ENCODE measurements at regions not wholly inside any gene's neighbourhood (a gene's known extent, or its start where the extent isn't known, plus 50 kb on each side); places are given as distances from the start of the nearest gene placed in this dataset.

DNA sequence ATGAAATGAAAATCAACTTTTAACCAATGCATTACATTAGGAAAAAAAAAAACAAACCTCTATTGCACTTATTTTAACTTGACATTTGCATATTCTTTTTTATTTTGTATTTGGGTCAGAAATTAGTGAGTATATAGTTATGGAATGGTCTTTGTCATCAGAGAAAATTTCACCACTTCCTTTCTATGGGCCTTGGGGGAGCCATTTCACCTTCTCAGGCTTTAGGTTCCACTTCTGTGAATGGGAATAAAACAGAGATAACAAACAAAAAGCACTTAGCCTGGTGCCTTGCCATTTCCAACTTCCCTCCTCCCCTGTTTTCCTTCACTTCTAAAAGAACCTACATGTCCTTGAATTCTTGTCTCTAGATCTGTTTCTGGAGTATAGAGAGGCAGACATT lies 168.0 kb upstream of the STT3B start:
- H3K4me3 ChIP-seq, result no peak overlapping the region
- DNase-seq (no peak), ATAC-seq (no peak)
- no peaks in the 10 kb centered on the region for H3K36me3 ChIP-seq
- H3K27me3 ChIP-seq, result no peaks in the 10 kb centered on the region
- no peak overlapping the region for H3K27ac ChIP-seq
- no peaks in the 10 kb centered on the region for H3K9me3 ChIP-seq
- intact Hi-C loops (cut with DNase I), result no loop called here
- no peaks in the 10 kb centered on the region for H3K4me1 ChIP-seq
- TF ChIP-seq, protein P1, sequence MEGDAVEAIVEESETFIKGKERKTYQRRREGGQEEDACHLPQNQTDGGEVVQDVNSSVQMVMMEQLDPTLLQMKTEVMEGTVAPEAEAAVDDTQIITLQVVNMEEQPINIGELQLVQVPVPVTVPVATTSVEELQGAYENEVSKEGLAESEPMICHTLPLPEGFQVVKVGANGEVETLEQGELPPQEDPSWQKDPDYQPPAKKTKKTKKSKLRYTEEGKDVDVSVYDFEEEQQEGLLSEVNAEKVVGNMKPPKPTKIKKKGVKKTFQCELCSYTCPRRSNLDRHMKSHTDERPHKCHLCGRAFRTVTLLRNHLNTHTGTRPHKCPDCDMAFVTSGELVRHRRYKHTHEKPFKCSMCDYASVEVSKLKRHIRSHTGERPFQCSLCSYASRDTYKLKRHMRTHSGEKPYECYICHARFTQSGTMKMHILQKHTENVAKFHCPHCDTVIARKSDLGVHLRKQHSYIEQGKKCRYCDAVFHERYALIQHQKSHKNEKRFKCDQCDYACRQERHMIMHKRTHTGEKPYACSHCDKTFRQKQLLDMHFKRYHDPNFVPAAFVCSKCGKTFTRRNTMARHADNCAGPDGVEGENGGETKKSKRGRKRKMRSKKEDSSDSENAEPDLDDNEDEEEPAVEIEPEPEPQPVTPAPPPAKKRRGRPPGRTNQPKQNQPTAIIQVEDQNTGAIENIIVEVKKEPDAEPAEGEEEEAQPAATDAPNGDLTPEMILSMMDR (IDR thresholded peaks at IDR 0.05), result no peak

DNA sequence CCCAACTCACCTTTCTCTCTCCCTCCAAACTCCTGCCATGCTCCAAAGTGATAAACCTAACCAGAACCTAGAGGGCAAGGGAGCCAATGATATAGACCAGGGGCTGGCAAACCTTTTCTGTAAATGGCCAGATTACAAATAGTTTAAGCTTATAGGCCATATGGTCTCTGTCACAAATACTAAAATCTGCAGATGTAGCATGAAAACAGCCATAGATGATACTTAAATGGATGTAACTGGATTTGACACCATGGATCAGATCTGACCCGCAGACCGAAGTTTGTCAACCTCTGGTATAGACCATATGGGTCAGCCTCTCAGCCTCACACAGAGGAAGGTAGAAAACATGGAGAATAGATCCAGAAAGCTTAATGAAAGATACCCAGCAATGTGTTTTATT lies 165.2 kb upstream of the STT3B start:
- no peak for DNase-seq
- H3K4me3 ChIP-seq, result no peak overlapping the region
- intact Hi-C loops (cut with DNase I), result no loop called here
- no peak overlapping the region for H3K27ac ChIP-seq
- TF ChIP-seq, protein P1 (IDR thresholded peaks at IDR 0.05), result no peak
- no peaks in the 10 kb centered on the region for H3K4me1 ChIP-seq
- no peaks in the 10 kb centered on the region for H3K9me3 ChIP-seq
- H3K36me3 ChIP-seq, result no peaks in the 10 kb centered on the region
- no peak for ATAC-seq
- H3K27me3 ChIP-seq, result no peaks in the 10 kb centered on the region

DNA sequence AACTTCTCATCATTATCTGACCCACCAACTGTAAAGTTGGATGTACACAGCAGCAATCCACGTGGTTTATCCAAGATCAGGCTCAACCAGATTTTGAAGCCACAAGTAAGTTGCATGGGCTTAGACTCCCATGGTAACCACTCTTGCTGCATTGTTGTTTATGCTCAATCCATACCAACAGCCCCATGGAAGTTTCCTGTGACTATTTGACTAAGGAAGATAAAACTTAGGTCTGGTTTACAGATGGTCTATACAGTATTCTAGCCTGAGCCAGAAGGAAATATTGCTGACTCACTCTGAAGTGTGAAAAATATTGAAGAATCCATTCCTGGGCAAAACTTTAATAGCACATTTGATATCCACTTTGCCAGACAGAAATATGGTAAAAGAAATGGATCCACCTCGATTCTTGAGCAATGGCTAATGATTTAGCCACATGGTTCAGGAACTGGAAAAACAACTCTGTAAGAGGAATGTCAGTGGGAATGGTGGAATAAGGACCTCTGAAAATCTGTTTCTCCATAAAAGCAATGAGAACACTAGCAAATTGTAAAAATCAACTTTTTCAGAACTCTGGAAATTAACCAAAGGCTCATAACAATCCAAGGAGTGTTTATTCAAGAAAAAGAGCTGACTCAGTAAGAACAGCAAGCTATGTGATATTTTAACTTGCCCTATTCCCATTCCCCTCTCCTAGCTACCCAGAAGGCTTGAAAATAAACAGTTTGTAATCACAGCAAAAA lies 162.9 kb upstream of the STT3B start:
- Histone ChIP-seq H3K27me3 (no peaks in the 10 kb centered on the region), H3K9me3 (no peaks in the 10 kb centered on the region), H3K36me3 (no peaks in the 10 kb centered on the region), H3K4me1 (no peaks in the 10 kb centered on the region), H3K4me3 (no peak overlapping the region), H3K27ac (no peak overlapping the region)
- intact Hi-C loops (cut with DNase I), result no loop called here
- DNase-seq, result no peak
- no peak for ATAC-seq
- TF ChIP-seq, protein P1 (IDR thresholded peaks at IDR 0.05), result no peak

DNA sequence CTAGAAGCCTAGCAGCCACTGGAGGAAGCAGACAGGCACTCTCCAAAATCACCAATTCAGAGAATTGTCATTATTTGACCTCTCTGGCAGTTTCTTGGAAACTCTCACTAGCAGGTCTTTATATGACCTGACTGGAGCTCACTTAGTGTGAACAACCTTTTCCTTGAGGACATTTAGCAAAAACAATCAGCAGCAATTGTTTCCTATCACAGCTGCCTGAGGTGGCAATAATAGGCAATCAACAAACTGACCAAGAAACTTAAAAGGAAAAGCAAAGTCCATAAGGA lies 162.4 kb upstream of the STT3B start:
- TF ChIP-seq, protein P1 (IDR thresholded peaks at IDR 0.05), result no peak
- intact Hi-C loops (cut with DNase I), result no loop called here
- H3K4me1 ChIP-seq, result no peaks in the 10 kb centered on the region
- H3K4me3 ChIP-seq, result no peak overlapping the region
- no peaks in the 10 kb centered on the region for H3K27me3 ChIP-seq
- H3K36me3 ChIP-seq, result no peaks in the 10 kb centered on the region
- DNase-seq (no peak), ATAC-seq (no peak)
- no peaks in the 10 kb centered on the region for H3K9me3 ChIP-seq
- no peak overlapping the region for H3K27ac ChIP-seq

DNA sequence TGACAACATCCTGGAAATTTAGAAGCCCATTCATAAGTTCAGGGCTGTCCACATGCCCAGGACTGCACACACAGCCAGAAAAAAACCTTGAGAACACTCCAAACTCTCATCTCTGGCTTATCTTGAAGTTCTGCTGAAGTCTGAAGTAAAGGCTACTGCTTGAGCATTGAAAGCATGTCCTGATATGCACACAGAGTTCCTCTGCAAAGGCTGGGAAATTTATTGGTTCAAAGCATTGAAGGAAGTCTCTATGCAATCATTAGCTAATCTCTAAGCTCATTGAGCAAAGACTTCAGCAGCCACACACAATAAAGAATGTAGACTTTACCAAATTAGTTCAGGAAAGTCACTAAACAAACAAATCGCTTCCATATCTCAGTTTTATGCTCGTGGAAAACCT lies 162.0 kb upstream of the STT3B start:
- Histone ChIP-seq H3K4me3 (no peak overlapping the region), H3K36me3 (no peaks in the 10 kb centered on the region), H3K27ac (no peak overlapping the region), H3K9me3 (no peaks in the 10 kb centered on the region), H3K4me1 (no peaks in the 10 kb centered on the region), H3K27me3 (no peaks in the 10 kb centered on the region)
- peak; percentile 65 for ATAC-seq
- TF ChIP-seq, protein P1 (IDR thresholded peaks at IDR 0.05), result no peak
- intact Hi-C loops (cut with DNase I), result no loop called here
- no peak for DNase-seq
